Heart right ventricle (tissue), 16 donors: ENCODE measurements at regions not wholly inside any gene's neighbourhood (a gene's known extent, or its start where the extent isn't known, plus 50 kb on each side); places are given as distances from the start of the nearest gene placed in this dataset.

ENCODE experiments used
- ATAC-seq, 8 donors: fragments of 200-7000 bp; cut with Tn5 transposase; one replicate each; pipeline ENCODE4 v1.9.1; 2020; ENCODE audit warnings: mild to moderate bottlenecking in 8 of 8, moderate library complexity in 8 of 8, moderate number of reproducible peaks in 1 of 8
- DNase-seq, 2 donors: peaks; one replicate each; pipeline ENCODE4 v3.0.0-alpha.2; 2020
- H3K27ac ChIP-seq, 10 donors: fragments of 200-600 bp; sonication (generic) in 2 of 10; one replicate each; pipeline versions ENCODE4 v1.5.0 to v1.8.0; 2020 to 2022; ENCODE audit warnings: mild to moderate bottlenecking in 3 of 10
- H3K27me3 ChIP-seq, 7 donors: fragments of 200-600 bp; one replicate each; pipeline ENCODE4 v1.8.0; 2021 to 2022; ENCODE audit warnings: mild to moderate bottlenecking in 2 of 7
- H3K36me3 ChIP-seq, 9 donors: fragments of 200-600 bp; sonication (generic) in 1 of 9; one replicate each; pipeline versions ENCODE4 v1.5.0 to v1.8.0; 2020 to 2022; ENCODE audit warnings: mild to moderate bottlenecking in 2 of 9
- H3K4me1 ChIP-seq, 9 donors: fragments of 200-600 bp; sonication (generic) in 1 of 9; one replicate each; pipeline versions ENCODE4 v1.5.0 to v1.8.0; 2020 to 2022; ENCODE audit warnings: mild to moderate bottlenecking in 4 of 9
- H3K4me3 ChIP-seq, 10 donors: fragments of 200-600 bp; sonication (generic) in 2 of 10; one replicate each; pipeline versions ENCODE4 v1.5.0 to v1.8.0; 2020 to 2022; ENCODE audit warnings: mild to moderate bottlenecking in 7 of 10, moderate library complexity in 2 of 10
- H3K9me3 ChIP-seq, 11 donors: fragments of 200-600 bp in 10 of 11; sonication (generic) in 2 of 11; one replicate each; pipeline versions ENCODE4 v1.5.0 to v1.8.0; 2013 to 2022; ENCODE audit warnings: mild to moderate bottlenecking in 2 of 11, control low read depth in 1 of 11, moderate library complexity in 1 of 11
- CTCF ChIP-seq, 9 donors: fragments of 200-600 bp; sonication (generic) in 2 of 9; IDR thresholded peaks; one replicate each; pipeline versions ENCODE4 v1.5.0 to v1.8.0; 2021 to 2022; ENCODE audit warnings: antibody characterized with exemption in 9 of 9, mild to moderate bottlenecking in 5 of 9, moderate library complexity in 1 of 9
- WGBS, 2 donors: extraction: QIAGEN DNeasy Blood & Tissue Kit; methylation state at CpG; one replicate each; pipeline ENCODE4 v1.1.7; 2013; ENCODE audit warnings: inconsistent platforms in 1 of 2; 5-methylcytosine and 5-hydroxymethylcytosine counted together
- intact Hi-C, 10 donors: fragments of 100-400 bp; cut with DNase I; formaldehyde crosslinking; loops; one replicate each; pipeline versions ENCODE4 v1.11.1 to v1.14.2; 2022
- donor health status: Arrhythmogenic right ventricular cardiomyopathy.
- donor health status: ischemic (EF 13 %, LVEDD 7.1; RV severe dilation, severe dysfunction).
- donor health status: healthy with polysubstance abuse.
- donor health status: DM: no; HTN: yes; CAD: no.
- donor health status: DM: no; HTN: no; CAD: no.
- donor health status: ischemic (EF 25% LVEDD 6.9; RV normal size, moderate dysfunction).
- donor health status: ischemic (EF 25% LVEDD 5.7; RV mildly dilated, moderate dysfunction).
- donor health status: healthy.
- donor health status: DM: yes; HTN: yes; CAD: no.
- donor health status: Ischemic cardiomyopathy.
- donor health status: ischemic (EF 35%, LVEDD 5.7; RV mildly dilated, moderate dysfunction).
- donor health status: nonischemic (EF 11% LVEDD 7.7; RV severe dilation, severe dysfunction).
- donor health status: DM: yes; HTN: yes; CAD: no.
- donor health status: PGD.
- donor health status: ischemic (EF 29% LVEDD 5.4; RV normal size, mild dysfunction).
- donor health status: nonischemic (EF 23%, LVEDD 6.1; RV moderate dilation, normal function).

- H3K9me3 ChIP-seq: no peaks in the 10 kb centered on the region
- DNase-seq (no peak), ATAC-seq (no peak)
- WGBS, 2 donors: 85 to 88% methylated on average over 12 of the region's 12 CpGs
- TF ChIP-seq CTCF (IDR thresholded peaks at IDR 0.05): no peak
- no peak overlapping the region for H3K27ac ChIP-seq
- H3K36me3 ChIP-seq: no peaks in the 10 kb centered on the region
- peaks cover 0 to 5% (median 0%) of the 10 kb centered on the region in 9 donors for H3K4me1 ChIP-seq
- H3K4me3 ChIP-seq: no peak overlapping the region
- intact Hi-C loops: no loop called here
- no peaks in the 10 kb centered on the region for H3K27me3 ChIP-seq
These were observed 128.8 kb upstream of the SOX11 start for GRCh38 chr2:5563411-5563810.

GRCh38 chr2:5569256-5569655 lies 122.9 kb upstream of the SOX11 start:
- H3K36me3 ChIP-seq: no peaks in the 10 kb centered on the region
- no peaks in the 10 kb centered on the region for H3K9me3 ChIP-seq
- H3K27me3 ChIP-seq: no peaks in the 10 kb centered on the region
- no peak overlapping the region for H3K4me3 ChIP-seq
- no peak overlapping the region for H3K27ac ChIP-seq
- DNase-seq: no peak
- H3K4me1 ChIP-seq: no peaks in the 10 kb centered on the region
- 92% methylated on average over 5 of the region's 5 CpGs for WGBS, 2 donors
- no peak for ATAC-seq
- intact Hi-C loops: no loop called here
- no peak for TF ChIP-seq CTCF (IDR thresholded peaks at IDR 0.05)

- Histone ChIP-seq H3K9me3 (peaks cover 0 to 23% (median 0%) of the 10 kb centered on the region in 11 donors), H3K27ac (no peak overlapping the region), H3K36me3 (no peaks in the 10 kb centered on the region), H3K4me1 (no peaks in the 10 kb centered on the region), H3K27me3 (no peaks in the 10 kb centered on the region), H3K4me3 (no peak overlapping the region)
- 67 to 92% methylated on average over 3 of the region's 3 CpGs for WGBS, 2 donors
- TF ChIP-seq CTCF (IDR thresholded peaks at IDR 0.05): no peak
- intact Hi-C loops: no loop called here
- DNase-seq: no peak
- no peak for ATAC-seq
These were observed 116.2 kb upstream of the SOX11 start for GRCh38 chr2:5576015-5576414.

GRCh38 chr2:5587766-5588165 lies 104.4 kb upstream of the SOX11 start:
- no peaks in the 10 kb centered on the region for H3K36me3 ChIP-seq
- H3K27me3 ChIP-seq: peaks cover 0 to 29% (median 0%) of the 10 kb centered on the region in 7 donors
- 88 to 91% methylated on average over 11 of the region's 11 CpGs for WGBS, 2 donors
- TF ChIP-seq CTCF (IDR thresholded peaks at IDR 0.05): no peak
- peaks cover 0 to 4% (median 0%) of the 10 kb centered on the region in 11 donors for H3K9me3 ChIP-seq
- H3K4me3 ChIP-seq: no peak overlapping the region
- H3K4me1 ChIP-seq: no peaks in the 10 kb centered on the region
- intact Hi-C loops: no loop called here
- no peak overlapping the region for H3K27ac ChIP-seq
- DNase-seq (no peak), ATAC-seq (no peak)
